Naive B cell (primary cell): ENCODE measurements at regions not wholly inside any gene's neighbourhood (a gene's known extent, or its start where the extent isn't known, plus 50 kb on each side); places are given as distances from the start of the nearest gene placed in this dataset.

ENCODE experiments used
- ATAC-seq, 2 donors: fragments of 150-1000 bp; cut with Tn5 transposase; 2 replicates each; pipeline ENCODE4 v1.10.0; 2021; ENCODE audit warnings: low read depth in 2 of 2, mild to moderate bottlenecking in 2 of 2, moderate library complexity in 2 of 2
- DNase-seq: peaks from one replicate; pipeline ENCODE4 v3.0.0; 2022
- H3K27ac Mint-ChIP-seq, 6 donors: one replicate each; pipeline ENCODE4 v1.8.0; 2020 to 2022; ENCODE audit warnings: mild to moderate bottlenecking in 6 of 6, mixed read lengths in 6 of 6, moderate library complexity in 5 of 6, inconsistent platforms in 2 of 6
- H3K27me3 Mint-ChIP-seq, 3 donors: one replicate each; pipeline ENCODE4 v1.8.0; 2021 to 2022; ENCODE audit warnings: mixed read lengths in 3 of 3, mild to moderate bottlenecking in 1 of 3
- H3K36me3 Mint-ChIP-seq, 2 donors: one replicate each; pipeline ENCODE4 v1.8.0; 2020 to 2022; ENCODE audit warnings: mixed read lengths in 2 of 2, inconsistent platforms in 1 of 2, mild to moderate bottlenecking in 1 of 2
- H3K4me1 Mint-ChIP-seq, 3 donors: one replicate each; pipeline ENCODE4 v1.8.0; 2020 to 2022; ENCODE audit warnings: mixed read lengths in 3 of 3, inconsistent platforms in 1 of 3, mild to moderate bottlenecking in 1 of 3, moderate library complexity in 1 of 3
- H3K4me3 Mint-ChIP-seq, 8 donors: one replicate each; pipeline ENCODE4 v1.8.0; 2020 to 2022; ENCODE audit warnings: mild to moderate bottlenecking in 8 of 8, mixed read lengths in 8 of 8, moderate library complexity in 8 of 8, inconsistent platforms in 2 of 8
- H3K9me3 Mint-ChIP-seq, 7 donors: one replicate each; pipeline ENCODE4 v1.8.0; 2020 to 2022; ENCODE audit warnings: mixed read lengths in 7 of 7, mild to moderate bottlenecking in 5 of 7, inconsistent platforms in 2 of 7, moderate library complexity in 1 of 7

DNA sequence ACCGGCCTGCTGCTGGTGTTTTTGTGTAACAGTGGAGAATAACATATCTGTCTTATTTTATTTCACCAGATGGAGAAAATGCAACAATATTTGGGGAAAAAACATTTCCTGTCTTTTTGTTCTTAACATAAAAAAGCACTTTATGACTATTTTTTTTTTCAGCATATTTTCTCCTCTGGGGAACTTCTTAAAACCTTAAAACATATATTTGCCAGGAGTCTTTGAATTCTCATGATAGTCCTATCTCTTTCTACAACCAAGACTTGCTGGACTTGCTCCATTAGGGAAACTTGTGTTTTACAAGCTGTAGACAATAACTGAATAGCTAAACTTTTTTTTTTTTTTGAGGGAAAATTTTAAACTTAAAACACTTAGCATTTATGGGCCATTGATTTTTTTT is 98.6 kb upstream of the PRDM1 start:
- H3K27me3 Mint-ChIP-seq = peaks cover 54 to 71% (median 59%) of the 10 kb centered on the region in 3 donors
- ATAC-seq = no peak
- H3K9me3 Mint-ChIP-seq = peaks cover 0 to 3% (median 0%) of the 10 kb centered on the region in 7 donors
- H3K27ac Mint-ChIP-seq = no peak overlapping the region
- H3K4me1 Mint-ChIP-seq = peaks cover 4 to 20% (median 13%) of the 10 kb centered on the region in 3 donors
- peaks cover 0 to 8% of the 10 kb centered on the region in 2 donors for H3K36me3 Mint-ChIP-seq
- no peak for DNase-seq
- peak overlapping the region in 1 of 8 donors; percentile 7 for H3K4me3 Mint-ChIP-seq

DNA sequence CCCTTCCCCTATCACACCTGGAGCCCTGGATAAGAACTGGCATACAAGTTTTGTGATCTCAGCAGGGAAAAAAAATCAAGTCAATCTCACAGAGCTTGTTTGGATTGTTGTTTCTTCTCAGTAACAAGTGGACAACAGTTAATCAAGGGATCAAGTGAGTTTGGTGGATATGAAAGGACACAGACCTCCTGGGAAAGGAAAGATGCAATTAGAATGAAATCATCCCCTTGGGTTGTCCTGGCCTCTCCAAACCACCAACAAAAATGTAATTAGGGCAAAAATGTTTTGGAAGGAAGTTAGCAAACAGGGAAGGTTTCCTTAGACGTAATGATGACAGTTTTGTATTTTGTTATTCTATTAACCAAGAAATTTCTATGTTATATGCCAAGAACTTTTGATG is 99.1 kb upstream of the PRDM1 start:
- ATAC-seq = no peak
- H3K36me3 Mint-ChIP-seq = peaks cover 0 to 8% of the 10 kb centered on the region in 2 donors
- DNase-seq = no peak
- H3K27me3 Mint-ChIP-seq = peaks cover 52 to 76% (median 64%) of the 10 kb centered on the region in 3 donors
- H3K4me3 Mint-ChIP-seq = peak overlapping the region in 2 of 8 donors; percentile 7 to 70
- H3K9me3 Mint-ChIP-seq = peaks cover 0 to 3% (median 0%) of the 10 kb centered on the region in 7 donors
- H3K4me1 Mint-ChIP-seq = peaks cover 3 to 18% (median 10%) of the 10 kb centered on the region in 3 donors
- H3K27ac Mint-ChIP-seq = peak overlapping the region in 1 of 6 donors; percentile 70

DNA sequence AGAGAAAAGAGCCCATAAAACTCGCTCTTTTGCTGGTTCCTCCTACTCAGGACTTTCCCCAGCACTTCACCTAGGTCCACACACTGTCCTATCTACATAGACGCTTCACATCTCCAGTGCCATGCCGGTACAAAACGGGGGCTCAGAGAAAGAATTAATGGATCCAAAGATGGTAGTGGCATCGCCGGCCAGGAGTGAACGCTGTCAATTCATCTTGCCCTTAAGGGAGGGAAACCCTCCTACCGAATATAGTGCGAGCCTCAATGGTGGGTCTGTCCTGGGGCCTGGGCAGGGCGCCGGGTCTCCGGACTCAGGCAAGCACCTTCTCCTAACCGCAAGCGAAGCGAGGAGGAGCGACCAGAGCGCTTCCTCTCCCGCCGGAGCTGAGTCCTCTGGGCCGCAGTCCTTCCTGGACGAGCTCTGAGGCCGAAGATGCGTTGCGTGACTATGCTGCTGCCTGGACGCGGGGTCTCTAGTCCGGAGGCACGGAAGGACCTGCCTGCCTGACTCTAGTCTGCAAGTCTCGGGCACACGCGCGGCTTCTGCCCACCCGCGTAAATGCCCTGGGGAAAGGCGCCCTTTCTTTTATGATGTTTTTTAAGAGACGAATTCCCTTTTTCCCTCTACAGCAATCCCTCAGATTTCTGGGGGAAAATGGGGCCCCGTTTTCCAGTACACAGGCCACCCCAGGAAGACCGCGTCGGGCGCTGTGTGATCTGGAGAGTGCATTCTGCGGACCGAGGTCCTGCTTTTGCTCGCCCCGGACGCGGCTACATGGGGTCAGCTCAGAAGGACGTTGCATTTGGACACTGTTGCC is 100.1 kb upstream of the PRDM1 start:
- peak; percentile 21 to 28 for ATAC-seq
- H3K27ac Mint-ChIP-seq = peak overlapping the region in 2 of 6 donors; percentile 12 to 52

DNA sequence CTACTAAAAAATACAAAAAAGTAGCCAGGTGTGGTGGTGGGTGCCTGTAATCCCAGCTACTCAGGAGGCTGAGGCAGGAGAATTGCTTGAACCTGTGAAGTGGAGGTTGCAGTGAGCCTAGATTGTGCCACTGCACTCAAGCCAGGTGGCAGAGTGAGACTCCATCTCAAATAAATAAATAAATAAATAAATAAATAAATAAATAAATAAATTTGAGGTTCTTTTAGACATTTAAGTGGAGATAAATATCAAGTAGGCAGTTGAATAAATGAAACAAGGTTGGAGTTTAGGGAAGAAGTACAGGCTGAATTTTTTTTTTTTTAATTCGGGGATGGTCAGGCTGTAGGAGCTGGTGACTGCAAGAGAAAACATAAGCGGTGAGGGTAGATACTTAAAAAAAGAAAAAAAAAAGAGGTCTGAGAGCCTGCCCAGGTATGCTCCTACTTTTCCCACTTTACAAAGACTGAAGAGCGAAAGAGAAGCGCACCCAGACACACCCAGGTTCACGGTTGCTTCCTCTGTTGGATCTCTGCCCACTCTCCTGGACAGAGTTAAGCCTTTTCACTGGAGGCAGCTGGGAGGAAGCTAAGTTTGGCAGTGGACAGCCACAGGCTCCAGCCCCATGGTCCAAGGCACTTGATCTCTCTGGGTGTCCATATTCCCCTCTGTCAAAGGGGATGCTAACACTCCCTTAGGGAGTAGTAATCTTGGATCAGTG is 100.9 kb upstream of the PRDM1 start:
- DNase-seq (no peak), ATAC-seq (no peak)
- peaks cover 10 to 22% (median 22%) of the 10 kb centered on the region in 3 donors for H3K4me1 Mint-ChIP-seq
- H3K9me3 Mint-ChIP-seq = peaks cover 0 to 3% (median 0%) of the 10 kb centered on the region in 7 donors
- H3K36me3 Mint-ChIP-seq = peaks cover 0 to 16% of the 10 kb centered on the region in 2 donors
- peak overlapping the region in 3 of 8 donors; percentile 64 to 82 (median 70) for H3K4me3 Mint-ChIP-seq
- peaks cover 61 to 89% (median 73%) of the 10 kb centered on the region in 3 donors for H3K27me3 Mint-ChIP-seq
- H3K27ac Mint-ChIP-seq = no peak overlapping the region

More for the DNA sequence above, 100.1 kb upstream of the PRDM1 start:
- Mint-ChIP-seq H3K4me1 (peaks cover 5 to 18% (median 17%) of the 10 kb centered on the region in 3 donors), H3K9me3 (peaks cover 0 to 3% (median 0%) of the 10 kb centered on the region in 7 donors), H3K4me3 (peak overlapping the region in 7 of 8 donors; percentile 9 to 82 (median 64)), H3K27me3 (peaks cover 56 to 86% (median 72%) of the 10 kb centered on the region in 3 donors), H3K36me3 (peaks cover 0 to 11% of the 10 kb centered on the region in 2 donors)
- no peak for DNase-seq

DNA sequence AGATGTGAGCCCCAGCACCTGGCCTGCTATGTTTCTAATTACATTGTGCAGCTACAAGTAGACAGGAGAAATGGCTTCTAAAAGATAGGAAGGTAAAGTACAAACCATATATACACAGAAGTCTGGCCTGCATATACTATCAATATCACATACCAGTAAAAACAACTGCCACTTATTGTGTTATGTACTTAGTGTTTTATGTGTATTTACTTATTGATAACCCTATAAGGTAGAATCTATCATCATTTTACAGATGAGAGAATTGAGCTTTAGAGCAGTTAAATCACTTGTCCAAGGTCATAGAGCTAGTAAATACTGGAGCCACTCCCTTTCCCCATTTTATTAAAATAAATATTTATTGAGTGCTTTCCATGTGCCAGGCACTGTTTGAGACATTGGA is 102.4 kb upstream of the PRDM1 start:
- Mint-ChIP-seq H3K9me3 (peaks cover 0 to 3% (median 0%) of the 10 kb centered on the region in 7 donors), H3K36me3 (peaks cover 4 to 16% of the 10 kb centered on the region in 2 donors), H3K4me1 (peaks cover 10 to 25% (median 22%) of the 10 kb centered on the region in 3 donors)

DNA sequence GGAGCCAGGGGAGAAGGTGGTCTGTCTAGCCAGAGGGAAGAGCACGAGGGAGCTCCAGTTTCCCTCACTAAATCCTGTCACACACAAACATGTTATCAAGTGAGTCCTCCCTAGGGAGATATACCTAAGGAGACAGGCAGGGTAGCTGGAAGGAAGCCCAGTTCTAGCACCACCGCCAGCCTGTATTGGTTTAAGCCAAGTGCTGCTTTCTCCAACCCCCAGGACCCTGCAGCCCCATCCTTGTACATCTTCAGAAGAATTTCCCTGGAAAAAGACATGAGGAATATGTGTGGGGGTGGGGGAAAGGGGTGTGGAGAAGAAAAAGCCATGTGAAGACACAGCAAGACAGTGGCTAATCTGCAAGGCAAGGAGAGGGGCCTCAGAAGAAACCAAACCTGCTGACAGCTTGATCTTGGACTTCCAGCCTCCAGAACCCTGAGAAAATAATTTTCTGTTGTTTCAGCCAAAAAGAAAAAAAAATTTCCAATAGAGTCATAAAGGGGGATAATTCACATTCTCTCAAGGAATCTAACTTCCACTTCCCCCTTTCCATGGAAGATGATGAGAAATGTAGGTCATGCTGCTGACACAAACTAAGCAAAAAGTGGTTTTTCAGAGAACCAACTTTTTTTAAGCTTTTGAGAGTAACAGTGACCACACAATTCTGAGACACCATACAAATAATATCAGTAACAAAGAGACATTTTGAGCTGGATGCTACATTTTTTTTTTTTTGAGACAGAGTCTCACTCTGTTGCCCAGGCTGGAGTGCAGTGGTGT is 103.2 kb upstream of the PRDM1 start:
- peak overlapping the region in 3 of 8 donors; percentile 35 to 76 (median 40) for H3K4me3 Mint-ChIP-seq
- H3K9me3 Mint-ChIP-seq = peaks cover 0 to 3% (median 0%) of the 10 kb centered on the region in 7 donors
- H3K36me3 Mint-ChIP-seq = peaks cover 4 to 16% of the 10 kb centered on the region in 2 donors

More for the DNA sequence above, 102.4 kb upstream of the PRDM1 start:
- H3K27me3 Mint-ChIP-seq = peaks cover 57 to 83% (median 65%) of the 10 kb centered on the region in 3 donors
- H3K27ac Mint-ChIP-seq = no peak overlapping the region
- ATAC-seq (no peak), DNase-seq (no peak)
- H3K4me3 Mint-ChIP-seq = peak overlapping the region in 1 of 8 donors; percentile 68

DNA sequence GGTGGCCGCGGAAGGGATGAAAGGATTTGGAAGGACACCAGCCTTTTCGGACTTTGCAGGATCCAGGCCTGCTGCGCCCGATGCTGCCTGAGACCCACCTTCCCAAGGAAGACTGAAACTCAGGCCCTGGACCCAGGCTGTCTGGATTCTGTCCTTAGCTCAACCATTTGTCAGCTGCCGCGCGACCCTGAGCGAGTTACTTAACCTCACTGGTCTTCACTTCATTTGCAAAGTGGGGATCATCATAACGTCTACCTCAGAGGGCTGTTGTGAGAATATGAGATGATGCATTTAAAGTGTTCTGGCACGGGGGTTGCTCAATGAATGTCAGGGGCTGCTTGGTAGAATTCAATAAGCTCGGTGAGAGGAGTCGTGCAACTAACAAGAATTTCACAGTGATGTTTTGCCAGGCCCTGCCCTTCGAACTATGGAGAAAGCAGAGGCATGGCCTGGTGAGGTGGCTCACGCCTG is 104.2 kb upstream of the PRDM1 start:
- peaks cover 4 to 16% of the 10 kb centered on the region in 2 donors for H3K36me3 Mint-ChIP-seq
- DNase-seq = no peak
- peaks cover 0 to 3% (median 0%) of the 10 kb centered on the region in 7 donors for H3K9me3 Mint-ChIP-seq
- peaks cover 52 to 78% (median 64%) of the 10 kb centered on the region in 3 donors for H3K27me3 Mint-ChIP-seq
- peak overlapping the region in 7 of 8 donors; percentile 40 to 94 (median 75) for H3K4me3 Mint-ChIP-seq
- H3K27ac Mint-ChIP-seq = peak overlapping the region in 1 of 6 donors; percentile 43
- ATAC-seq = no peak
- peaks cover 10 to 25% (median 22%) of the 10 kb centered on the region in 3 donors for H3K4me1 Mint-ChIP-seq

More for the DNA sequence above, 103.2 kb upstream of the PRDM1 start:
- Mint-ChIP-seq H3K4me1 (peaks cover 10 to 25% (median 22%) of the 10 kb centered on the region in 3 donors), H3K27me3 (peaks cover 59 to 82% (median 64%) of the 10 kb centered on the region in 3 donors), H3K27ac (no peak overlapping the region)
- ATAC-seq (no peak), DNase-seq (no peak)

DNA sequence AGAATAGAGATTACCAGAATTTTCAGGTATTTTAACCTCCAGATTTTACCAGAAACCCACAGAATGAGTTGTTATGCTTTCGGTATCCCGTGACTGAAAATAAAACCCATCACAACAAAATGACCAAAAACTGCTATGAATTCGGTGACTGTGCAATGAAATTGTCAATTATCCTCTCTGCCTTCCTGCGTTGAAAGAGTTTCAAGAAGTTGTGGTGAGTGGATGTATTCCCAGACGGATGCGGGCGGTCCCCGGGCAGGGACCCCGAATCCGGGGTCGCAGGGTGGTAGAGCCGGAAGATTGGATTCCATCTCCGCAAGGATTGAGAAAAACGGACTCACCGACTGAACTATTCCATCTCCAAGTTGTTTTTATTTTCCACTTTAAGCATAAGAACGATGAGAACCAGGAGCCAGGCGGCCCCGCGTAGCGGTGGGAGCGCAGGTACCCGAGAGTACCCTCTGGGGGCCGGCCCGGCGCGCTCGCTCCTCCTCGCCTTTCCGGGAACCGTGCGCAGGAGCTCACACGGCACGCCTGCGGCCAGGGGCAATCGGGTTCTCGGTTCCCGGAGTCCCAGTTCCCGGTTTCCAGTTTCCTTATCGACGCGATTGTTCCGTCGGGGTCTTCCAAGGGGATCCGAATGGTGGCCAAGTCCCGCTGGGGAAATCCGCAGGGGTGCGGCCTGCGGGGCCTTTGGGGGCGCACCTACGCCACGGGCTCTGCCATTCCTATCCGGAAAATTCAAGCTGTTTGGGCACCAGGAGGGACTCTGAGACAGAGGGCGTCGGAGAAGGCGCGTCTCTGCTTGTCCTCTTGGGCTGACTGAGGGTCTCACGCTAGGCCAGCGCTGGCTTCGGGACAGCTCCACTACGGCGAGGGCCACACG is 104.9 kb upstream of the PRDM1 start:
- peaks cover 0 to 3% (median 0%) of the 10 kb centered on the region in 7 donors for H3K9me3 Mint-ChIP-seq
- H3K4me1 Mint-ChIP-seq = peaks cover 10 to 22% (median 19%) of the 10 kb centered on the region in 3 donors
- DNase-seq (no peak), ATAC-seq (peak; percentile 71 to 72)
- peak overlapping the region in 4 of 6 donors; percentile 23 to 79 (median 44) for H3K27ac Mint-ChIP-seq
- H3K27me3 Mint-ChIP-seq = peaks cover 52 to 75% (median 64%) of the 10 kb centered on the region in 3 donors
- H3K36me3 Mint-ChIP-seq = peaks cover 4 to 16% of the 10 kb centered on the region in 2 donors
- H3K4me3 Mint-ChIP-seq = peak overlapping the region; percentile 73 to 94 (median 81)

DNA sequence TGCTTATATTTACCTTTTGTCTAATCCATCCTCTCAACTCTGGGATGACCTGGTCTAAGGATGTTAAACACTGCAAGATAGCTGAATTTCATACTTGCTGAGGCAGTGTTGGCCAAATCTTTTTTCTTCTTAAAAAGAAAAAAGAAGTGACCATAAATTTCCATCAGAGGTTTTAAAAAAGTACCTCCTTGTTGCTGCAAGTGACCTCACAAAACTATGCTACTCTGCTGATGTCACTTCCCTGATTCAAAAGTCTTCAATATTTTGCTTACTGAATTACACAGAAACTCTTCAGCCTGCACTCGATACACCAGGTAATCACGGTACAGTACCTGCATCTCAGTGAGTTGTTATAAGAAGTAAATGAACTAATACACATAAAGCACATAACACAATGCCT is 107.2 kb upstream of the PRDM1 start:
- Mint-ChIP-seq H3K36me3 (peaks cover 4 to 9% of the 10 kb centered on the region in 2 donors), H3K27me3 (peaks cover 40 to 66% (median 50%) of the 10 kb centered on the region in 3 donors), H3K4me1 (peaks cover 7 to 12% (median 11%) of the 10 kb centered on the region in 3 donors), H3K4me3 (no peak overlapping the region), H3K9me3 (peaks cover 0 to 8% (median under 1%) of the 10 kb centered on the region in 7 donors), H3K27ac (peak overlapping the region in 1 of 6 donors; percentile 15)
- ATAC-seq (no peak), DNase-seq (no peak)

DNA sequence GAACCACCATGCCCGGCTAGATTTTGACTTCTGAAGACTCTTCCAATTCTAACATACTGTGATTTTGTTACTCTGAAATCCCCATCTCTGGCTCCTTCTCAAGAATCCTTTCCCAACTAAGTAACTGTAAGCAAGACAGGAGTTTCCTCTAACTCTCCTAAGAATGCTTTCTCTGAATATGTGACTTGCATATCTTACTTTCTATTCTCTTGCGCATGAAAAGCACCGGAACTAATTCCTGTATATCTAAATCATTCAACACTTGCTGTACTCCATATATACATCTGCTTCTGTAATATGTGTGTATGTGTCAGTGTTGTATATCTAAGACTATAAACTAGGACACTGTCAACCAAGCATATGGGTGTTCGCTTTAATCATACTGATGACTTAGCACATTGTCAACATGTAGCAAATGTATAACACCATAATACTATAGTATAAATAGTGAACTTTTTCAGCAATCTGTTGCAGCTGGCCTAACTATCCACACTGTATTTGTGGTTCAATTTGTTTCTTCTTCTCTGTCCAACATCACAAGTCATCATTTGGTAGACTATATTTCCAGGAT is 108.1 kb upstream of the PRDM1 start:
- ATAC-seq (no peak), DNase-seq (no peak)
- peaks cover 7 to 12% (median 11%) of the 10 kb centered on the region in 3 donors for H3K4me1 Mint-ChIP-seq
- peaks cover 37 to 65% (median 56%) of the 10 kb centered on the region in 3 donors for H3K27me3 Mint-ChIP-seq
- peaks cover 6 to 17% (median 8%) of the 10 kb centered on the region in 7 donors for H3K9me3 Mint-ChIP-seq
- no peak overlapping the region for H3K4me3 Mint-ChIP-seq
- no peak overlapping the region for H3K27ac Mint-ChIP-seq
- peaks cover 4 to 18% of the 10 kb centered on the region in 2 donors for H3K36me3 Mint-ChIP-seq

DNA sequence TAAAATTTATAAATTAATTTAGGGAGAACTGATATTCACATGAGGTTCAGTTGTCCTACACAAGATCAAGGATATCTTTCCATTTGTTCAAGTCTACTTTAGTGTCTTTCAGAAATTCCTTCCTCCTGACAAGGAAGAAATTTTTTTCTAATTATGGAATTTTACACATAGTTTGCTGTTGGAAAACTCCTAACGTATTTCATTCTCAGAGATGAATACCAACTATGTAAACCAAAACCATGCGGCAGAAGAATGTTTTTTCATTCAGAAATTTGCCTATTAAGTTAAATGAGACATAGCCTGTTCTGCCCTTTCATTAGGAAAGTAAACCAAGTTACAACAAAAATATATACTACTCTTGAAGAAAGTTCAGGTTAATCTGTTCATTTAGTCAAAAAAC is 111.2 kb upstream of the PRDM1 start:
- no peak for DNase-seq

More for the DNA sequence above, 111.2 kb upstream of the PRDM1 start:
- Mint-ChIP-seq H3K36me3 (peaks cover 4 to 22% of the 10 kb centered on the region in 2 donors), H3K9me3 (peaks cover 14 to 46% (median 27%) of the 10 kb centered on the region in 7 donors), H3K27me3 (peaks cover 30 to 56% (median 39%) of the 10 kb centered on the region in 3 donors), H3K4me1 (peaks cover 0 to 2% (median 0%) of the 10 kb centered on the region in 3 donors), H3K27ac (no peak overlapping the region), H3K4me3 (no peak overlapping the region)
- no peak for ATAC-seq
